BJ (cell line): ENCODE measurements at regions not wholly inside any gene's neighbourhood (a gene's known extent, or its start where the extent isn't known, plus 50 kb on each side); places are given as distances from the start of the nearest gene placed in this dataset.

Experiments used
- CTCF ChIA-PET: fragments of 350-600 bp; formaldehyde crosslinking; extraction: SDS; loops from one replicate; lab custom pipeline; 2021; ENCODE audit warnings: antibody characterized with exemption, inconsistent platforms; lab: Yijun Ruan, JAX
- POLR2A ChIA-PET: fragments of 300-600 bp; sonication (Branson Sonifier 250); formaldehyde crosslinking; extraction: SDS; loops from one replicate; lab custom pipeline; 2021; ENCODE audit warnings: antibody characterized with exemption; lab: Charles Lee
- DNase-seq: peaks from one replicate; pipeline ENCODE4 v3.0.0-alpha.2; 2011; ENCODE audit warnings: low read depth
- H3K27me3 ChIP-seq: 2 replicates; pipeline ENCODE4 v1.6.0; 2011; ENCODE audit warnings: low read length; ENCODE audit not compliant: control insufficient read depth, insufficient read depth
- H3K36me3 ChIP-seq: 2 replicates; pipeline ENCODE4 v1.5.1; 2011; ENCODE audit warnings: low read length; ENCODE audit not compliant: control insufficient read depth, insufficient read depth
- H3K4me3 ChIP-seq: 2 replicates; pipeline ENCODE4 v1.5.1; 2011; ENCODE audit warnings: low read depth, mild to moderate bottlenecking, control low read depth, low read length
- CTCF ChIP-seq: IDR thresholded peaks from 2 replicates; pipeline ENCODE4 v1.5.1; 2011; ENCODE audit warnings: low read depth, mild to moderate bottlenecking, control low read depth, inconsistent platforms, low read length, moderate library complexity; ENCODE audit not compliant: insufficient read depth

GRCh38 chr5:61827445-61827975, 478.5 kb upstream of the KIF2A start:
- CTCF ChIA-PET: interaction anchor here (1.5 kb wide), 1 partner anchor 10 kb away, joined by 4 read pairs; no protein-coding TSS in a partner anchor
- Histone ChIP-seq H3K4me3 (no peak overlapping the region), H3K36me3 (no peaks in the 10 kb centered on the region), H3K27me3 (0 out of 2 replicates have a peak, but pooled peaks cover 2% of the 10 kb centered on the region)
- POLR2A ChIA-PET: no interaction called here
- DNase-seq: no peak
- no peak for TF ChIP-seq CTCF

- POLR2A ChIA-PET: no interaction called here
- H3K4me3 ChIP-seq: no peak overlapping the region
- no peak for TF ChIP-seq CTCF
These were observed 477.1 kb upstream of the KIF2A start for GRCh38 chr5:61828856-61829255.

GRCh38 chr5:61831736-61832135, 474.3 kb upstream of the KIF2A start:
- ChIA-PET POLR2A (no interaction called here), CTCF (no interaction called here)
- TF ChIP-seq CTCF: no peak
- Histone ChIP-seq H3K27me3 (no peaks in the 10 kb centered on the region; the same call in 1 of the 2 replicates), H3K4me3 (no peak overlapping the region), H3K36me3 (no peaks in the 10 kb centered on the region)
- DNase-seq: no peak

More at GRCh38 chr5:61828856-61829255, 477.1 kb upstream of the KIF2A start:
- no peak for DNase-seq
- H3K36me3 ChIP-seq: no peaks in the 10 kb centered on the region
- CTCF ChIA-PET: interaction anchor here (0.6 to 1.5 kb wide), 2 partner anchors 9 to 12 kb away, joined by 3 to 4 read pairs; no protein-coding TSS in a partner anchor
- no peaks in the 10 kb centered on the region for H3K27me3 ChIP-seq

GRCh38 chr5:61837788-61838187, 468.2 kb upstream of the KIF2A start:
- TF ChIP-seq CTCF: no peak
- no peak overlapping the region for H3K4me3 ChIP-seq
- POLR2A ChIA-PET: interaction anchor here (0.6 kb wide), 1 partner anchor 966 kb away, joined by 4 read pairs; no protein-coding TSS in a partner anchor
- no peaks in the 10 kb centered on the region for H3K36me3 ChIP-seq
- CTCF ChIA-PET: interaction anchor here (0.9 kb wide), 1 partner anchor 10 kb away, joined by 4 read pairs; no protein-coding TSS in a partner anchor
- no peaks in the 10 kb centered on the region; the same call in 1 of the 2 replicates for H3K27me3 ChIP-seq
- DNase-seq: no peak

GRCh38 chr5:61840361-61840760, 465.6 kb upstream of the KIF2A start:
- Histone ChIP-seq H3K27me3 (no peaks in the 10 kb centered on the region; the same call in 1 of the 2 replicates), H3K36me3 (no peaks in the 10 kb centered on the region), H3K4me3 (no peak overlapping the region)
- POLR2A ChIA-PET: no interaction called here
- no peak for TF ChIP-seq CTCF
- CTCF ChIA-PET: interaction anchor here (0.6 kb wide), 1 partner anchor 141 kb away, joined by 4 read pairs; no protein-coding TSS in a partner anchor
- no peak for DNase-seq
